SU-DHL-6 (cell line): ENCODE measurements at regions not wholly inside any gene's neighbourhood (a gene's known extent, or its start where the extent isn't known, plus 50 kb on each side); places are given as distances from the start of the nearest gene placed in this dataset.

ENCODE experiments used
- H2AFZ ChIP-seq: fragments of 200-600 bp; sonication (generic); 2 replicates; pipeline ENCODE4 v1.6.1; 2014; ENCODE audit warnings: low read depth, mild to moderate bottlenecking, moderate library complexity, mixed read lengths, antibody characterized with exemption, low read length; ENCODE audit not compliant: severe bottlenecking
- H3F3A ChIP-seq: fragments of 200-600 bp; shearing (Covaris generic); 2 replicates; pipeline ENCODE4 v1.6.0; 2016; ENCODE audit warnings: antibody characterized with exemption, mild to moderate bottlenecking; ENCODE audit not compliant: insufficient read depth
- H3K27ac ChIP-seq: fragments of 200-600 bp; sonication (generic); 2 replicates; pipeline ENCODE4 v1.5.1; 2016; ENCODE audit warnings: low read depth, mild to moderate bottlenecking, low read length, moderate library complexity, mixed read lengths
- H3K27me3 ChIP-seq: fragments of 200-600 bp; sonication (generic), shearing (Covaris generic); 2 replicates; pipeline ENCODE4 v1.6.0; 2014; ENCODE audit warnings: mild to moderate bottlenecking, low read length
- H3K36me3 ChIP-seq: fragments of 200-600 bp; sonication (generic); 2 replicates; pipeline ENCODE4 v1.6.1; 2014; ENCODE audit warnings: mild to moderate bottlenecking, low read length, mixed read lengths
- H3K4me2 ChIP-seq: fragments of 300-600, 200-600 bp; shearing (Covaris generic), sonication (generic); 2 replicates; pipeline ENCODE4 v1.6.0; 2014; ENCODE audit warnings: low read length, low read depth, mild to moderate bottlenecking; ENCODE audit not compliant: poor library complexity, severe bottlenecking
- H3K4me3 ChIP-seq: fragments of 200-600 bp; sonication (generic); 2 replicates; pipeline ENCODE4 v1.5.1; 2014; ENCODE audit warnings: antibody characterized with exemption, low read length, mild to moderate bottlenecking, mixed read lengths; ENCODE audit not compliant: insufficient read depth, poor library complexity, severe bottlenecking
- H3K79me2 ChIP-seq: fragments of 200-600 bp; sonication (generic); 2 replicates; pipeline ENCODE4 v1.6.1; 2014; ENCODE audit warnings: mild to moderate bottlenecking, low read length, moderate library complexity; ENCODE audit not compliant: insufficient read depth
- H3K9ac ChIP-seq: fragments of 200-600 bp; sonication (generic); 2 replicates; pipeline ENCODE4 v1.7.0; 2014; ENCODE audit warnings: mild to moderate bottlenecking, low read length
- H3K9me2 ChIP-seq: fragments of 200-600 bp; sonication (generic); replicated peaks from 2 replicates; pipeline ENCODE4 v1.6.1; 2014; ENCODE audit warnings: low read length; ENCODE audit not compliant: insufficient read depth
- H3K9me3 ChIP-seq: fragments of 200-600 bp; sonication (generic); 2 replicates; pipeline ENCODE4 v1.6.1; 2014; ENCODE audit warnings: low read length, mixed read lengths; ENCODE audit not compliant: insufficient read depth
- H4K20me1 ChIP-seq: fragments of 200-600 bp; sonication (generic); 2 replicates; pipeline ENCODE4 v1.6.1; 2014; ENCODE audit warnings: low read depth, mild to moderate bottlenecking, antibody characterized with exemption, low read length, moderate library complexity, mixed read lengths
- EZH2phosphoT487 ChIP-seq: fragments of 200-600 bp; sonication (generic), shearing (Covaris generic); conservative IDR thresholded peaks from 2 replicates; pipeline ENCODE4 v1.6.1; 2018; ENCODE audit warnings: mild to moderate bottlenecking, antibody characterized with exemption, low read length, moderate library complexity, mixed read lengths
- TF ChIP-seq, protein P1 (sequence below): fragments of 200-600 bp; sonication (generic); IDR thresholded peaks from one replicate; pipeline ENCODE4 v1.5.1; 2017; ENCODE audit warnings: antibody characterized with exemption, mild to moderate bottlenecking, low read length, moderate library complexity; ENCODE audit not compliant: insufficient read depth, poor library complexity, severe bottlenecking

GRCh38 chr7:96426685-96427084, 104.8 kb upstream of the SLC25A13 start:
- H3K4me2 ChIP-seq, result no peak overlapping the region
- H3K9me3 ChIP-seq, result no peaks in the 10 kb centered on the region
- H3K27ac ChIP-seq, result no peak overlapping the region
- no peaks in the 10 kb centered on the region for H3K79me2 ChIP-seq
- H3F3A ChIP-seq, result no peaks in the 10 kb centered on the region
- no peak overlapping the region for H3K4me3 ChIP-seq
- no peak overlapping the region for H2AFZ ChIP-seq
- H4K20me1 ChIP-seq, result no peaks in the 10 kb centered on the region
- TF ChIP-seq EZH2phosphoT487, result no peak
- TF ChIP-seq, protein P1, sequence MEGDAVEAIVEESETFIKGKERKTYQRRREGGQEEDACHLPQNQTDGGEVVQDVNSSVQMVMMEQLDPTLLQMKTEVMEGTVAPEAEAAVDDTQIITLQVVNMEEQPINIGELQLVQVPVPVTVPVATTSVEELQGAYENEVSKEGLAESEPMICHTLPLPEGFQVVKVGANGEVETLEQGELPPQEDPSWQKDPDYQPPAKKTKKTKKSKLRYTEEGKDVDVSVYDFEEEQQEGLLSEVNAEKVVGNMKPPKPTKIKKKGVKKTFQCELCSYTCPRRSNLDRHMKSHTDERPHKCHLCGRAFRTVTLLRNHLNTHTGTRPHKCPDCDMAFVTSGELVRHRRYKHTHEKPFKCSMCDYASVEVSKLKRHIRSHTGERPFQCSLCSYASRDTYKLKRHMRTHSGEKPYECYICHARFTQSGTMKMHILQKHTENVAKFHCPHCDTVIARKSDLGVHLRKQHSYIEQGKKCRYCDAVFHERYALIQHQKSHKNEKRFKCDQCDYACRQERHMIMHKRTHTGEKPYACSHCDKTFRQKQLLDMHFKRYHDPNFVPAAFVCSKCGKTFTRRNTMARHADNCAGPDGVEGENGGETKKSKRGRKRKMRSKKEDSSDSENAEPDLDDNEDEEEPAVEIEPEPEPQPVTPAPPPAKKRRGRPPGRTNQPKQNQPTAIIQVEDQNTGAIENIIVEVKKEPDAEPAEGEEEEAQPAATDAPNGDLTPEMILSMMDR, result no peak
- no peaks in the 10 kb centered on the region for H3K9me2 ChIP-seq
- no peaks in the 10 kb centered on the region for H3K27me3 ChIP-seq
- no peaks in the 10 kb centered on the region for H3K36me3 ChIP-seq
- H3K9ac ChIP-seq, result no peak overlapping the region

DNA sequence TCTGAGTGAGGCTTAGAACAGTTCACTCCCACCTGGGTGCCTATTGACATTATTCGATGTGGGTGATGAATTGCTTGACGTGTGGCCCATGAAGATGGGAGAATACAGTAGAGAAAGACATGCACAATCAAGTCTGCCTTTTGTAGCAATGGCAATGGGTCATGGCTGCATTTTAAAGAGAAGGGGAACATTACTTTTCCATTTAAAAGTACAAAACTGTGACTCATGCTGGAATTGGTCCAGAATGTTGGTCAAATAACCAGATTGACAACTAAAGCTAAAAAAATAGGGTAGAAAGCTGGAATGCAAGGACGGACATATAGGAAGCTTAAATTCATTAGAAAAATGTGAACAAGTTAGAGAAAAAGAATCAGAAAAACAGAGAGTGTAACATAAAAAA, 104.1 kb upstream of the SLC25A13 start:
- Histone ChIP-seq H3K4me2 (no peak overlapping the region), H3K9me2 (no peaks in the 10 kb centered on the region), H3K9ac (no peak overlapping the region), H3K27me3 (no peaks in the 10 kb centered on the region), H3K79me2 (no peaks in the 10 kb centered on the region), H4K20me1 (no peaks in the 10 kb centered on the region), H3K4me3 (no peak overlapping the region), H2AFZ (no peak overlapping the region), H3F3A (no peaks in the 10 kb centered on the region), H3K27ac (no peak overlapping the region), H3K36me3 (no peaks in the 10 kb centered on the region), H3K9me3 (no peaks in the 10 kb centered on the region)
- no peak for TF ChIP-seq EZH2phosphoT487
- TF ChIP-seq, protein P1, result no peak

DNA sequence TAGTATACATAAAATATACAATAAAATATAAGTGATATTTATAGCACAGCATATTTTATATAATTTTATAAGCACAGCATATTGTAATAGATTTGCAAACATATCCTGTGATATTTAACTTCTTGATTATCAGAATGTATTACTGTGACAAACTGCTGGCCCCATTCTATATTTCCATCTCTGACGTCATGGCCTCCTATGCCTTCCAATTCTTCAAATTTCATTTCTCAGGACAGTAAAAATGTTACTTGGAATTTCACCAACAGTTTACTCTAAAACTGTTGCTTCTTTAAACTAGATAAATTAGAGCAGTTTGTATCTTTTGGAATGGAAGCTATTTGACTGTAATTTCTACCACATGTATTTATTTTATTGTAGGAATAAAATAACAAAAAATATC, 102.5 kb upstream of the SLC25A13 start:
- H3K9me3 ChIP-seq, result no peaks in the 10 kb centered on the region
- H2AFZ ChIP-seq, result no peak overlapping the region
- H3K9me2 ChIP-seq, result no peaks in the 10 kb centered on the region
- no peaks in the 10 kb centered on the region for H3K36me3 ChIP-seq
- H3K27me3 ChIP-seq, result no peaks in the 10 kb centered on the region
- no peak overlapping the region for H3K27ac ChIP-seq
- TF ChIP-seq, protein P1, result no peak
- no peak for TF ChIP-seq EZH2phosphoT487
- H3F3A ChIP-seq, result no peaks in the 10 kb centered on the region
- H4K20me1 ChIP-seq, result no peaks in the 10 kb centered on the region
- H3K9ac ChIP-seq, result no peak overlapping the region
- no peak overlapping the region for H3K4me2 ChIP-seq
- H3K4me3 ChIP-seq, result no peak overlapping the region
- no peaks in the 10 kb centered on the region for H3K79me2 ChIP-seq
